Panc1 (cell line): ENCODE measurements at regions not wholly inside any gene's neighbourhood (a gene's known extent, or its start where the extent isn't known, plus 50 kb on each side); places are given as distances from the start of the nearest gene placed in this dataset.

Experiments used
- ATAC-seq: fragments of 200-7000 bp; cut with Tn5 transposase; 2 replicates; pipeline ENCODE4 v1.9.1; 2020; ENCODE audit warnings: mild to moderate bottlenecking, moderate library complexity
- BruUV-seq: library from RNA; stranded (reverse); fragments of 400-500 nt; replicated peaks from 2 replicates; lab custom pipeline; 2021; lab: Mats Ljungman, UMichigan
- CTCF ChIA-PET: fragments of 300-600 bp; sonication (Branson Sonifier 250); formaldehyde crosslinking; loops from one replicate; lab custom pipeline; 2022; ENCODE audit warnings: antibody characterized with exemption; lab: Charles Lee
- POLR2A ChIA-PET: fragments of 300-600 bp; sonication (Branson Sonifier 250); formaldehyde crosslinking; loops from one replicate; lab custom pipeline; 2022; ENCODE audit warnings: antibody characterized with exemption; lab: Charles Lee
- DNase-seq: peaks from one replicate; pipeline ENCODE4 v3.0.0-alpha.2; 2010; ENCODE audit warnings: low read depth, low spot score
- H3K27ac ChIP-seq: 2 replicates; pipeline ENCODE4 v1.5.1; 2011; ENCODE audit warnings: mild to moderate bottlenecking, low read length, inconsistent platforms
- H3K27me3 ChIP-seq: fragments of 200-500 bp; sonication (Bioruptor generic); 2 replicates; pipeline ENCODE4 v1.6.0; 2014; ENCODE audit warnings: low read length, inconsistent platforms; ENCODE audit not compliant: control insufficient read depth, insufficient read depth
- H3K36me3 ChIP-seq: fragments of 200-500 bp; sonication (Bioruptor generic); 2 replicates; pipeline ENCODE4 v1.5.1; 2014; ENCODE audit warnings: inconsistent platforms, mild to moderate bottlenecking, low read length, moderate library complexity; ENCODE audit not compliant: control insufficient read depth, insufficient read depth
- H3K4me1 ChIP-seq: 2 replicates; pipeline ENCODE4 v1.5.1; 2011; ENCODE audit warnings: inconsistent platforms, mild to moderate bottlenecking, low read length, moderate library complexity; ENCODE audit not compliant: control insufficient read depth, insufficient read depth
- H3K4me3 ChIP-seq, 2 experiments: 2 replicates each; pipeline ENCODE4 v1.5.1; 2011 to 2012; ENCODE audit warnings: low read depth in 2 of 2, low read length in 2 of 2, mild to moderate bottlenecking in 2 of 2, inconsistent platforms in 1 of 2, moderate library complexity in 1 of 2
- H3K9me3 ChIP-seq: fragments of 200-500 bp; sonication (Bioruptor generic); 2 replicates; pipeline ENCODE4 v1.5.1; 2014; ENCODE audit warnings: low read depth, mild to moderate bottlenecking, inconsistent platforms, low read length, moderate library complexity; ENCODE audit not compliant: control insufficient read depth, insufficient read depth
- CTCF ChIP-seq: fragments of 450-650 bp; IDR thresholded peaks from 2 replicates; pipeline ENCODE4 v1.5.1; 2017; ENCODE audit warnings: mild to moderate bottlenecking
- POLR2AphosphoS5 ChIP-seq: IDR thresholded peaks from 2 replicates; pipeline ENCODE4 v1.6.1; 2012; ENCODE audit warnings: mild to moderate bottlenecking, low read depth, low read length, moderate library complexity
- REST ChIP-seq, 2 experiments: IDR thresholded peaks; 2 replicates each; pipeline ENCODE4 v1.6.1; 2011 to 2012; ENCODE audit warnings: low read depth in 2 of 2, control low read depth in 1 of 2, low read length in 1 of 2, mild to moderate bottlenecking in 1 of 2, moderate library complexity in 1 of 2; ENCODE audit not compliant: insufficient read depth in 1 of 2
- SIN3A ChIP-seq: IDR thresholded peaks from 2 replicates; pipeline ENCODE4 v1.6.1; 2012; ENCODE audit warnings: low read depth, mild to moderate bottlenecking, low read length, moderate library complexity, borderline replicate concordance; ENCODE audit not compliant: insufficient read depth
- TCF7L2 ChIP-seq: IDR thresholded peaks from 2 replicates; pipeline ENCODE4 v1.6.1; 2011; ENCODE audit warnings: mild to moderate bottlenecking, low read depth, low read length, inconsistent platforms
- in situ Hi-C: cut with HindIII; loops from 2 replicates; pipeline ENCODE4 v1.10.0; 2016; ENCODE audit warnings: low sequenced_read_pairs, low pct_unique_long_range_greater_than_20kb
- intact Hi-C: fragments of 100-400 bp; cut with micrococcal nuclease; formaldehyde crosslinking; loops from one replicate; pipeline ENCODE4 v1.10.0; 2022; ENCODE audit not compliant: unreplicated experiment

GRCh38 chr6:150770637-150771036 is 94.9 kb upstream of the MTHFD1L start:
- Histone ChIP-seq H3K9me3 (peaks cover 13% of the 10 kb centered on the region; the same call in 1 of the 2 replicates), H3K4me3 (no peak overlapping the region), H3K36me3 (no peaks in the 10 kb centered on the region), H3K27me3 (peaks cover 3% of the 10 kb centered on the region; the same call in 1 of the 2 replicates), H3K4me1 (no peaks in the 10 kb centered on the region), H3K27ac (no peak overlapping the region)
- POLR2A ChIA-PET, result no interaction called here
- ATAC-seq (no peak), DNase-seq (no peak)
- TF ChIP-seq TCF7L2 (no peak), POLR2AphosphoS5 (no peak), CTCF (no peak), SIN3A (no peak), REST (IDR thresholded peaks at IDR 0.05; ENCODE audit: insufficient read depth in 1 of 2, low read depth in 2 of 2, low read length in 1 of 2) (no peak)
- BruUV-seq, result no TSS peak
- CTCF ChIA-PET, result no interaction called here
- in situ Hi-C loops (no loop called here), intact Hi-C loops (no loop called here)

- BruUV-seq, result no TSS peak
- H3K4me3 ChIP-seq, result no peak overlapping the region
- H3K4me1 ChIP-seq, result no peaks in the 10 kb centered on the region
- ChIA-PET CTCF (no interaction called here), POLR2A (no interaction called here)
- no peaks in the 10 kb centered on the region for H3K27me3 ChIP-seq
- H3K9me3 ChIP-seq, result peaks cover 13% of the 10 kb centered on the region; the same call in 1 of the 2 replicates
- in situ Hi-C loops (no loop called here), intact Hi-C loops (no loop called here)
- DNase-seq, result no peak
- no peak for TF ChIP-seq POLR2AphosphoS5
- TF ChIP-seq REST (IDR thresholded peaks at IDR 0.05; ENCODE audit: insufficient read depth in 1 of 2, low read depth in 2 of 2, low read length in 1 of 2), result no peak
- TF ChIP-seq SIN3A, result no peak
- TF ChIP-seq CTCF, result no peak
- no peak for TF ChIP-seq TCF7L2
- ATAC-seq, result no peak
- H3K27ac ChIP-seq, result no peak overlapping the region
- H3K36me3 ChIP-seq, result no peaks in the 10 kb centered on the region
Measured at GRCh38 chr6:150773969-150774368, 91.5 kb upstream of the MTHFD1L start.
